IMR-90 (cell line): ENCODE measurements at regions not wholly inside any gene's neighbourhood (a gene's known extent, or its start where the extent isn't known, plus 50 kb on each side); places are given as distances from the start of the nearest gene placed in this dataset.

ENCODE experiments used
- ATAC-seq: fragments of 200-7000 bp; cut with Tn5 transposase; 2 replicates; pipeline ENCODE4 v1.9.1; 2020; ENCODE audit warnings: low read depth, mild to moderate bottlenecking, moderate library complexity
- BruUV-seq: library from RNA; stranded (reverse); fragments of 400-500 nt; replicated peaks from 2 replicates; lab custom pipeline; 2021; lab: Mats Ljungman, UMichigan
- CTCF ChIA-PET: fragments of 300-600 bp; formaldehyde crosslinking; extraction: SDS; loops from one replicate; lab custom pipeline; 2021; ENCODE audit warnings: antibody characterized with exemption; lab: Yijun Ruan, JAX
- POLR2A ChIA-PET: fragments of 300-600 bp; sonication (Branson Sonifier 250); formaldehyde crosslinking; loops from one replicate; lab custom pipeline; 2022; ENCODE audit warnings: antibody characterized with exemption; ENCODE audit not compliant: unreplicated experiment; lab: Charles Lee
- DNase-seq: peaks from one replicate; pipeline ENCODE4 v3.0.0; 2013
- H2AFZ ChIP-seq: replicated peaks from 2 replicates; pipeline ENCODE3; 2013; ENCODE audit warnings: low read length, mild to moderate bottlenecking; ENCODE audit not compliant: poor library complexity
- H2AK5ac ChIP-seq: 2 replicates; pipeline ENCODE4 v1.6.1; 2013; ENCODE audit warnings: low read depth, low read length, inconsistent platforms
- H2AK9ac ChIP-seq: replicated peaks from 2 replicates; pipeline ENCODE3; 2013; ENCODE audit warnings: mild to moderate bottlenecking, low read depth, low read length, moderate library complexity; ENCODE audit not compliant: poor library complexity
- H2BK120ac ChIP-seq: 2 replicates; pipeline ENCODE4 v1.6.1; 2013; ENCODE audit warnings: low read depth, low read length, inconsistent platforms
- H2BK15ac ChIP-seq: 3 replicates; pipeline ENCODE4 v1.6.1; 2013; ENCODE audit warnings: low read depth, low read length, inconsistent platforms
- H2BK20ac ChIP-seq: 2 replicates; pipeline ENCODE4 v1.6.1; 2013; ENCODE audit warnings: low read depth, mild to moderate bottlenecking, inconsistent platforms, low read length, moderate library complexity
- H2BK5ac ChIP-seq: 2 replicates; pipeline ENCODE4 v1.6.1; 2013; ENCODE audit warnings: mild to moderate bottlenecking, low read depth, low read length, inconsistent platforms; ENCODE audit not compliant: poor library complexity, severe bottlenecking
- H3K14ac ChIP-seq: replicated peaks from 2 replicates; pipeline ENCODE4 v1.6.1; 2013; ENCODE audit warnings: low read depth, low read length, inconsistent platforms
- H3K18ac ChIP-seq: 2 replicates; pipeline ENCODE4 v1.6.1; 2013; ENCODE audit warnings: low read depth, low read length, control low read depth
- H3K23ac ChIP-seq: 2 replicates; pipeline ENCODE4 v1.6.1; 2013; ENCODE audit warnings: low read depth, low read length, inconsistent platforms
- H3K27ac ChIP-seq: 2 replicates; pipeline ENCODE4 v1.5.1; 2013; ENCODE audit warnings: mild to moderate bottlenecking, control low read depth, low read length; ENCODE audit not compliant: insufficient read depth
- H3K27me3 ChIP-seq: 2 replicates; pipeline ENCODE4 v1.6.1; 2013; ENCODE audit warnings: low read length; ENCODE audit not compliant: control insufficient read depth, insufficient read depth
- H3K36me3 ChIP-seq: 2 replicates; pipeline ENCODE4 v1.6.1; 2013; ENCODE audit warnings: low read length, mixed read lengths; ENCODE audit not compliant: control insufficient read depth, insufficient read depth
- H3K4ac ChIP-seq: 2 replicates; pipeline ENCODE4 v1.6.1; 2013; ENCODE audit warnings: low read depth, low read length, inconsistent platforms
- H3K4me1 ChIP-seq: 2 replicates; pipeline ENCODE4 v1.6.1; 2013; ENCODE audit warnings: low read length, mixed read lengths; ENCODE audit not compliant: control insufficient read depth, insufficient read depth
- H3K4me2 ChIP-seq: 2 replicates; pipeline ENCODE4 v1.6.1; 2013; ENCODE audit warnings: low read depth, mild to moderate bottlenecking, control low read depth, low read length, moderate library complexity
- H3K4me3 ChIP-seq: 2 replicates; pipeline ENCODE4 v1.5.1; 2013; ENCODE audit warnings: low read depth, mild to moderate bottlenecking, control low read depth, low read length, moderate library complexity; ENCODE audit not compliant: insufficient read depth
- H3K56ac ChIP-seq: 2 replicates; pipeline ENCODE4 v1.6.1; 2013; ENCODE audit warnings: low read length, inconsistent platforms; ENCODE audit not compliant: insufficient read depth; ENCODE audit errors: extremely low read depth
- H3K79me1 ChIP-seq, 2 experiments: 2 replicates each; pipeline ENCODE4 v1.6.1; 2013; ENCODE audit warnings: low read length in 2 of 2, inconsistent platforms in 1 of 2, low read depth in 1 of 2
- H3K9ac ChIP-seq: 2 replicates; pipeline ENCODE4 v1.6.1; 2013; ENCODE audit warnings: low read depth, low read length, control low read depth
- H3K9me1 ChIP-seq: 2 replicates; pipeline ENCODE4 v1.6.1; 2013; ENCODE audit warnings: low read length, inconsistent platforms; ENCODE audit not compliant: insufficient read depth
- H3K9me3 ChIP-seq: 2 replicates; pipeline ENCODE4 v1.6.1; 2013; ENCODE audit warnings: low read length; ENCODE audit not compliant: control insufficient read depth, insufficient read depth
- H4K20me1 ChIP-seq: 2 replicates; pipeline ENCODE4 v1.6.1; 2013; ENCODE audit warnings: low read length, inconsistent platforms; ENCODE audit not compliant: insufficient read depth
- H4K5ac ChIP-seq: 2 replicates; pipeline ENCODE4 v1.6.1; 2013; ENCODE audit warnings: mild to moderate bottlenecking, low read depth, low read length, control low read depth
- H4K8ac ChIP-seq, 2 experiments: 2 replicates each; pipeline ENCODE4 v1.6.1; 2013; ENCODE audit warnings: low read depth in 2 of 2, low read length in 2 of 2, control low read depth in 1 of 2, inconsistent platforms in 1 of 2
- H4K91ac ChIP-seq: 2 replicates; pipeline ENCODE4 v1.6.1; 2013; ENCODE audit warnings: low read depth, low read length, inconsistent platforms; ENCODE audit not compliant: insufficient read depth
- BHLHE40 ChIP-seq: fragments of 150-350 bp; IDR thresholded peaks from 2 replicates; pipeline ENCODE4 v1.6.1; 2016; ENCODE audit warnings: mild to moderate bottlenecking, low read depth, low read length
- CEBPB ChIP-seq: IDR thresholded peaks from 2 replicates; pipeline ENCODE4 v1.6.1; 2012; ENCODE audit warnings: low read depth, low read length, improper control_type of control experiment
- CTCF ChIP-seq: conservative IDR thresholded peaks from 2 replicates; pipeline ENCODE4 v1.5.1; 2012; ENCODE audit warnings: mild to moderate bottlenecking, low read depth, low read length, improper control_type of control experiment
- MAFK ChIP-seq: IDR thresholded peaks from 2 replicates; pipeline ENCODE4 v1.6.1; 2012; ENCODE audit warnings: low read depth, low read length, improper control_type of control experiment
- MAZ ChIP-seq: IDR thresholded peaks from 2 replicates; pipeline ENCODE4 v1.6.1; 2012; ENCODE audit warnings: low read depth, mild to moderate bottlenecking, low read length, improper control_type of control experiment, moderate library complexity, borderline replicate concordance
- MXI1 ChIP-seq: IDR thresholded peaks from 2 replicates; pipeline ENCODE4 v1.6.1; 2012; ENCODE audit warnings: low read depth, mild to moderate bottlenecking, low read length, moderate library complexity, borderline replicate concordance
- POLR2A ChIP-seq: IDR thresholded peaks from 2 replicates; pipeline ENCODE4 v1.6.1; 2012; ENCODE audit warnings: mild to moderate bottlenecking, low read depth, low read length
- RAD21 ChIP-seq: IDR thresholded peaks from 2 replicates; pipeline ENCODE4 v1.6.1; 2012; ENCODE audit warnings: low read length, improper control_type of control experiment
- RCOR1 ChIP-seq: IDR thresholded peaks from 2 replicates; pipeline ENCODE4 v1.6.1; 2012; ENCODE audit warnings: mild to moderate bottlenecking, low read length, improper control_type of control experiment; ENCODE audit not compliant: insufficient replicate concordance
- RFX5 ChIP-seq: IDR thresholded peaks from 2 replicates; pipeline ENCODE4 v1.8.0; 2012; ENCODE audit warnings: low read depth, mild to moderate bottlenecking, low read length, moderate library complexity
- SMC3 ChIP-seq: fragments of 150-350 bp; IDR thresholded peaks from 2 replicates; pipeline ENCODE4 v1.6.1; 2016; ENCODE audit warnings: low read depth, mild to moderate bottlenecking, antibody characterized with exemption, low read length, moderate library complexity
- USF2 ChIP-seq: fragments of 150-350 bp; IDR thresholded peaks from 2 replicates; pipeline ENCODE4 v1.6.1; 2017; ENCODE audit warnings: mild to moderate bottlenecking, antibody characterized with exemption, low read length, low read depth
- WGBS, 2 experiments: methylation state at CpG; one replicate each; pipeline versions ENCODE4 v1.1.5 to v1.1.7; 2013; ENCODE audit warnings: missing lambda C conversion rate in 2 of 2; ENCODE audit not compliant: insufficient read length in 1 of 2; ENCODE audit errors: extremely low coverage in 2 of 2; 5-methylcytosine and 5-hydroxymethylcytosine counted together
- dilution Hi-C: fragments of 300-500 bp; cut with HindIII; formaldehyde crosslinking; loops from one replicate; pipeline ENCODE4 v1.14.3; 2018; ENCODE audit warnings: low sequenced_read_pairs; ENCODE audit not compliant: unreplicated experiment
- in situ Hi-C: fragments of 300-500 bp; cut with MboI; formaldehyde crosslinking; loops from 3 replicates; pipeline ENCODE4 v1.14.3; 2019; ENCODE audit warnings: low sequenced_read_pairs, inconsistent platforms, mixed read lengths
- intact Hi-C: fragments of 100-400 bp; cut with micrococcal nuclease; formaldehyde crosslinking; loops from 2 replicates; pipeline ENCODE4 v1.10.0; 2022

GRCh38 chr10:33412241-33412640 is 77.8 kb upstream of the NRP1 start (continued):
- TF ChIP-seq CTCF (no peak), MAFK (no peak)

- dilution Hi-C loops: no loop called here
- Histone ChIP-seq H2AFZ (no peak overlapping the region), H3K9me3 (no peaks in the 10 kb centered on the region), H4K5ac (no peak overlapping the region), H3K79me1 (no peaks in the 10 kb centered on the region), H2BK15ac (0 out of 3 replicates have a peak overlapping the region, but pooled peaks have one; percentile 4), H3K14ac (no peak overlapping the region), H4K20me1 (no peaks in the 10 kb centered on the region), H3K4me3 (no peak overlapping the region), H3K9me1 (peaks cover 8% of the 10 kb centered on the region), H3K4ac (no peak overlapping the region), H2BK20ac (no peak overlapping the region; the same call in 1 of the 2 replicates), H2AK9ac (no peak overlapping the region), H4K91ac (no peak overlapping the region), H3K9ac (no peak overlapping the region), H3K23ac (no peak overlapping the region), H3K36me3 (no peaks in the 10 kb centered on the region), H2AK5ac (no peak overlapping the region), H3K4me2 (no peak overlapping the region), H3K27me3 (peaks cover 3% of the 10 kb centered on the region; the same call in 1 of the 2 replicates), H3K27ac (no peak overlapping the region), H4K8ac (no peak overlapping the region), H3K4me1 (peaks cover 10% of the 10 kb centered on the region), H2BK5ac (no peak overlapping the region), H3K18ac (no peak overlapping the region), H3K56ac (no peak overlapping the region), H2BK120ac (no peak overlapping the region)
- POLR2A ChIA-PET: no interaction called here
- no peak for DNase-seq
- no peak for TF ChIP-seq MAFK
- TF ChIP-seq MXI1: no peak
- no peak for TF ChIP-seq MAZ
- no peak for TF ChIP-seq RCOR1
- no peak for TF ChIP-seq POLR2A
- no peak for TF ChIP-seq USF2
- TF ChIP-seq BHLHE40: no peak
- no peak for TF ChIP-seq CEBPB
- no peak for TF ChIP-seq RAD21
- TF ChIP-seq RFX5: no peak
- TF ChIP-seq SMC3: no peak
- BruUV-seq: no TSS peak
- no peak for ATAC-seq
- in situ Hi-C loops: no loop called here
- intact Hi-C loops: no loop called here
- CTCF ChIA-PET: interaction anchor here (0.6 kb wide), 1 partner anchor 55 kb away, joined by 3 read pairs; no protein-coding TSS in a partner anchor
- no CpG with 5 or more reads among the region's 4 CpGs for WGBS, 2 experiments
These were observed 76.4 kb upstream of the NRP1 start for GRCh38 chr10:33410860-33411234.
